Body of pancreas (tissue), 1 donor: ENCODE measurements at regions not wholly inside any gene's neighbourhood (a gene's known extent, or its start where the extent isn't known, plus 50 kb on each side); places are given as distances from the start of the nearest gene placed in this dataset. TPM values are rescaled to one million over a fixed set of nuclear protein-coding genes. Genes with fewer than 3 reads are reported as not detected.

ENCODE experiments used
- small RNA-seq: library from RNA; depleted of rRNA; stranded (forward); fragments of <200 nt; gene quantifications from one replicate; pipeline ENCODE3, GENCODE V24; 2016

Small RNAs in the stretch of these regions (small RNA-seq; reads per million reads assigned to genes)
- gene HIGD1AP4, result not detected
- not detected for gene RN7SL807P
